Erythroblast (primary cell): ENCODE measurements at regions not wholly inside any gene's neighbourhood (a gene's known extent, or its start where the extent isn't known, plus 50 kb on each side); places are given as distances from the start of the nearest gene placed in this dataset.

Source experiments
- GATA1 ChIP-seq: IDR thresholded peaks from 2 replicates; pipeline ENCODE4 v1.6.1; 2011; ENCODE audit warnings: low read depth, mild to moderate bottlenecking, control low read depth, low read length, moderate library complexity
- POLR2A ChIP-seq: IDR thresholded peaks from 2 replicates; pipeline ENCODE4 v1.6.1; 2011; ENCODE audit warnings: mild to moderate bottlenecking, low read length

DNA sequence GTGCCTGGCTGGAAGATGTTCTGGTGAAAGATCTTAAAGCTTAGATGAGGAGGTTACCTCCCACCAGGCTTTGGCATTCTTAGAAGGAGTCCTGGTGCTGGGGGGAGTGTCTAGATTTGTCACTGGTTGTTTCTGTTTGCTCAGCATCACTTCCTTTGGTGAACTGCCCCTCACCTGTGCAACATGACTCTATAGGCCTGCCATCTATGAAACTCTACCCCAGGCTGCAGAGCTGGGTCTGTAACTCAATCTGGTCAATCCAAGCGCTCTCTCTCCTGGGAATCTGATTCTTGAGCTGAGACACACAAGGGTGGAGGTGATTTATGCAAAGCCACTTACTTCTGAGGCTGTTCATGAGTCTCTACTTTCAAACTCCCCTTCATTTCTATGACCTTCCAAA lies 399.4 kb downstream of the NPIPA7 start:
- TF ChIP-seq POLR2A (no peak), GATA1 (no peak)
